HEK293T (cell line): ENCODE measurements at regions not wholly inside any gene's neighbourhood (a gene's known extent, or its start where the extent isn't known, plus 50 kb on each side); places are given as distances from the start of the nearest gene placed in this dataset.
"Not testable (repeated sequence)": the region's sequence is repeated elsewhere in the genome, so short reads cannot be mapped to it uniquely, and the experiment has no call there.

Source experiments
- CTCF ChIA-PET: fragments of 350-600 bp; formaldehyde crosslinking; extraction: SDS; loops from one replicate; lab custom pipeline; 2021; ENCODE audit warnings: antibody characterized with exemption, inconsistent platforms; lab: Yijun Ruan, JAX
- POLR2A ChIA-PET: fragments of 350-600 bp; formaldehyde crosslinking; extraction: SDS; loops from one replicate; lab custom pipeline; 2020; ENCODE audit warnings: antibody characterized with exemption, inconsistent platforms; lab: Yijun Ruan, JAX
- DNase-seq: peaks from one replicate; pipeline ENCODE4 v3.0.0; 2012; ENCODE audit warnings: mixed read lengths; ENCODE audit errors: extremely low spot score
- ARNT ChIP-seq: fragments of 450-650 bp; IDR thresholded peaks from 2 replicates; pipeline ENCODE4 v1.6.1; 2017; ENCODE audit warnings: mild to moderate bottlenecking
- BHLHE40 ChIP-seq: fragments of 450-650 bp; IDR thresholded peaks from 2 replicates; pipeline ENCODE4 v1.6.1; 2016; ENCODE audit warnings: mild to moderate bottlenecking, moderate library complexity, borderline replicate concordance
- CTBP1 ChIP-seq: fragments of 450-650 bp; IDR thresholded peaks from 2 replicates; pipeline ENCODE4 v1.6.1; 2016; ENCODE audit warnings: borderline replicate concordance
- ELF4 ChIP-seq: fragments of 450-650 bp; IDR thresholded peaks from 2 replicates; pipeline ENCODE4 v1.6.1; 2017; ENCODE audit warnings: antibody characterized with exemption
- FOXA1 ChIP-seq: fragments of 450-650 bp; IDR thresholded peaks from 2 replicates; pipeline ENCODE4 v1.6.1; 2016; ENCODE audit warnings: mild to moderate bottlenecking
- FOXK2 ChIP-seq: fragments of 450-650 bp; IDR thresholded peaks from 2 replicates; pipeline ENCODE4 v1.6.1; 2016; ENCODE audit warnings: mild to moderate bottlenecking
- FOXM1 ChIP-seq: fragments of 450-650 bp; IDR thresholded peaks from 2 replicates; pipeline ENCODE4 v1.6.1; 2017; ENCODE audit warnings: mild to moderate bottlenecking, borderline replicate concordance
- HDGF ChIP-seq: fragments of 450-650 bp; IDR thresholded peaks from 2 replicates; pipeline ENCODE4 v1.6.1; 2017; ENCODE audit warnings: antibody characterized with exemption, borderline replicate concordance
- L3MBTL2 ChIP-seq: fragments of 450-650 bp; conservative IDR thresholded peaks from 2 replicates; pipeline ENCODE4 v1.6.1; 2016; ENCODE audit warnings: mild to moderate bottlenecking
- LEF1 ChIP-seq: fragments of 450-650 bp; IDR thresholded peaks from 2 replicates; pipeline ENCODE4 v1.6.1; 2017; ENCODE audit warnings: mild to moderate bottlenecking, borderline replicate concordance
- NFRKB ChIP-seq: fragments of 450-650 bp; IDR thresholded peaks from 2 replicates; pipeline ENCODE4 v1.6.1; 2016; ENCODE audit warnings: mild to moderate bottlenecking, moderate library complexity
- SP1 ChIP-seq: fragments of 450-650 bp; IDR thresholded peaks from 2 replicates; pipeline ENCODE4 v1.6.1; 2017
- SUZ12 ChIP-seq: fragments of 450-650 bp; IDR thresholded peaks from 2 replicates; pipeline ENCODE4 v1.6.1; 2016; ENCODE audit warnings: mild to moderate bottlenecking
- TARDBP ChIP-seq: fragments of 450-650 bp; IDR thresholded peaks from 2 replicates; pipeline ENCODE4 v1.6.1; 2016
- ZNF384 ChIP-seq: fragments of 450-650 bp; IDR thresholded peaks from 2 replicates; pipeline ENCODE4 v1.6.1; 2016
- TF ChIP-seq, protein P1 (sequence below): fragments of 450-650 bp; IDR thresholded peaks from 2 replicates; pipeline ENCODE4 v1.6.1; 2016

DNA sequence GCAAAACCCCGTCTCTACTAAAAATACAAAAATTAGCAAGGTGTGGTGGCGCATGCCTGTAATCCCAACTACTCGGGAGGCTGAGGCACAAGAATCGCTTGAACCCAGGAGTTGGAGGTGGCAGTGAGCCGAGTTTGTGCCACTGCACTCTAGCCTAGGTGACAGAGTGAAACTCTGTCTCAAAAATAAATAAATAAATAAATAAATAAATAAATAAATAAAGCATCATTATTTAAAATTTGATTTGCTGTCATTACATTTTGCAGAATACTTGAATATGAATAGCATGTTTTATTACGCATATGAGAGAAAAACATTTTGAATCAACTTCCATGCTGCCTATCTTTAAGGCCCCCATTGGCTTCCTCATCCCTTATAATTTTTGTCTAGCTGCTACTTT, 53.4 kb upstream of the MED14 start:
- POLR2A ChIA-PET, DNase-seq: not testable (repeated sequence)
- CTCF ChIA-PET: interaction anchor here (0.8 kb wide), 1 partner anchor 137 kb away, joined by 3 read pairs; no protein-coding TSS in a partner anchor

DNA sequence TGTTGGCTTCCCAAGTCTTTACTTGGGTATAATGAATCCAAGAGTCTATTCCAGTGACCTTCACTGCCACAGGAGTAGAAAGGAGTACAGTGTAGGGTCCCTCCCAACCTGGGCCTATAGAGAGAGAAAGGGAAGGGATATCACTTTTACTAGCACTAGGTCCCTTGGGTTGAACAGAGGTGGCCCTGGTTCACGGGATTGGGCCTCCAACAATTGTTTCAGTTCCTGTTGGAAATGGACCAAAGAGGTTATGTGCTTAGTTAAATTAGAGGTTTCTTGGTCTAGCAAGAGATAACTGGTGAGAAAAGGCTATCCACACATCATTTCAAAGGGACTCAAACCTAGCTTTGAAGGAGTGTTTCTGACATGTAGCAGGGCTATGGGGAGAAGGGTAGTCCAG, 57.1 kb upstream of the MED14 start:
- DNase-seq: no peak
- ChIA-PET CTCF (interaction anchor here (2.1 kb wide), 1 partner anchor 141 kb away, joined by 19 read pairs; no protein-coding TSS in a partner anchor), POLR2A (no interaction called here)
- TF ChIP-seq L3MBTL2 (no peak), FOXA1 (no peak), ZNF384 (no peak), SP1 (no peak), ARNT (no peak), NFRKB (no peak), FOXM1 (no peak), ELF4 (no peak), HDGF (no peak), CTBP1 (no peak)
- TF ChIP-seq, protein P1, sequence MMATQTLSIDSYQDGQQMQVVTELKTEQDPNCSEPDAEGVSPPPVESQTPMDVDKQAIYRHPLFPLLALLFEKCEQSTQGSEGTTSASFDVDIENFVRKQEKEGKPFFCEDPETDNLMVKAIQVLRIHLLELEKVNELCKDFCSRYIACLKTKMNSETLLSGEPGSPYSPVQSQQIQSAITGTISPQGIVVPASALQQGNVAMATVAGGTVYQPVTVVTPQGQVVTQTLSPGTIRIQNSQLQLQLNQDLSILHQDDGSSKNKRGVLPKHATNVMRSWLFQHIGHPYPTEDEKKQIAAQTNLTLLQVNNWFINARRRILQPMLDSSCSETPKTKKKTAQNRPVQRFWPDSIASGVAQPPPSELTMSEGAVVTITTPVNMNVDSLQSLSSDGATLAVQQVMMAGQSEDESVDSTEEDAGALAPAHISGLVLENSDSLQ: no peak

DNA sequence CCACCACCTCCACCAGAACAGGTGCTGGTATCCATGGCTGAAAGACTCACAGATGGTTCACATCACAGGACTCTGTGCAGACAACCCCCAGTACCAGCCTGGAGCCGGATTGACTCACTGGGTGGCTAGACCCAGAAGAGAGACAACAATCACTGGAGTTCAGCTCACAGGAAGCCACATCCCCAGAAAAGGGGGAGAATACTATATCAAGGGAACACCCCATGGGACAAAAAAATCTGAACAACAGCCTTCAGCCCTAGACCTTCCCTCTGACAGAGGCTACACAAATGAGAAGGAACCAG, 59.4 kb upstream of the MED14 start:
- POLR2A ChIA-PET, DNase-seq: not testable (repeated sequence)
- CTCF ChIA-PET: interaction anchor here (0.6 to 1.1 kb wide), 5 partner anchors 76 to 251 kb away, joined by 3 to 6 read pairs (median 3); no protein-coding TSS in a partner anchor

DNA sequence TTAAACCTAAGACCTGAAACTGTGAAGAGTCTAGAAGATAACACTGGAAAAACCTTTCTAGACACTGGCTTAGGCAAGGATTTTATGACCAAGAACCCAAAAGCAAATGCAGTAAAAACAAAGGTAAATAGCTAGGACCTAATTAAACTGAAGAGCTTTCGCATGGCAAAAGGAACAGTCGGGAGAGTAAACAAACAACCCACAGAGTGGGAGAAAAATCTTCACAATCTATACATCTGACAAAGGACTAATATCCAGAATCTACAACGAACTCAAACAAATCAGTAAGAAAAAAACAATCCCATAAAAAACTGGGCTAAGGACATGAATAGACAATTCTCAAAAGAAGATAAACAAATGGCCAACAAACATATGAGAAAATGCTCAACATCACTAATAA, 64.4 kb upstream of the MED14 start:
- POLR2A ChIA-PET, CTCF ChIA-PET, DNase-seq: not testable (repeated sequence)

DNA sequence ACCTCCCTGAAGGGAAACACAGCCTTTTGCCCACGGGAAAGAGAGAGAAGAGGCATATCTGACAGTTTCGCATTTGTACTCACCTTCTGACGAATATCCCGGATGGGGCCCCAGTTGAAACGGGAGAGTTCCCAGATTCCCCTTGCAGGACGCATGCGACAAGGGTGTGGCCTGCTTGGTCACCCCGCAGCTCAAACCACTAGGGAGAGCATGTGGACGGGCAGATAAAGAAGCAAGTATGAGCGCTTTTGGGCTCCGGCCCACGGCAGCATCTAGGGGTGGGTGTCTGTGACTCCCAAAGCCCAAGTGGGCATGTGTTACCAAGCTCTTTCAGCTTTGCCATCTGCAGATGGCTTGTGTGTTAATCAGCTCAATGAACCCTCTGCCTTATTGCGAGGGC, 70.1 kb upstream of the MED14 start:
- ChIA-PET POLR2A (no interaction called here), CTCF (no interaction called here)
- TF ChIP-seq LEF1 (no peak), CTBP1 (no peak), ELF4 (no peak), TARDBP (no peak), BHLHE40 (no peak), FOXK2 (no peak), HDGF (no peak), ZNF384 (no peak), ARNT (no peak), FOXA1 (no peak), NFRKB (no peak), L3MBTL2 (no peak), SUZ12 (no peak), FOXM1 (no peak), SP1 (no peak)
- TF ChIP-seq, protein P1: no peak
- DNase-seq: no peak

DNA sequence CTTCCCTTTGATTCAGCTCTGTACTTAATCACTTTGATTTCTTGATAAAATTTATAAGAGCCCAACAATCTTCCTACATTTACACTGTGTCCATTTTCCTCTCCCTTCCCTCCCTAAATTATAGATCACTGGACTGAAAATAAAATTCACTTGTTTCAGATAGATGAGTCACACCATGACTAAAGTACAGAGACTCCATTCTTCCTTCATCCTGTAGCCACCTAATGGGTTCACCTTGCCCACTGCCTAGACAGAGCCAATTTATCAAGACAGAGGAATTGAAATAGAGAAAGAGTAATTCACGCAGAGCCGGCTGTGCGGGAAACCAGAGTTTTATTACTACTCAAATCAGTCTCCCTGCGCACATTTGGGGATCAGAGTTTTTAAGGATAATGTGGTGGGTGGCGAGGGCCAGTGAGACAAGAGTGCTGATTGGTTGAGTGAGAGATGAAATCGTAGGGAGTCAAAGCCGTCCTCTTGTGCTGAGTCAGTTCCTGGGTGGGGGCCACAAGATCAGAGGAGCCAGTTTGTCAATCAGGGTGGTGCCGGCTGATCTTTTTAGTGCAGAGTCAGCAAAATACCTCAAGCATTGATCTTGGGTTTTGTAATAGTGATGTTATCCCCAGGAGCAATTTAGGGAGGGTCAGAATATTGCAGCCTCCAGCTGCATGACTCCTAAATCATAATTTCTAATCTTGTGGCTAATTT, 71.3 kb upstream of the MED14 start:
- CTCF ChIA-PET: interaction anchor here (1.2 kb wide), 1 partner anchor 262 kb away, joined by 3 read pairs; no protein-coding TSS in a partner anchor
- TF ChIP-seq LEF1 (no peak), ARNT (no peak), CTBP1 (no peak), SP1 (no peak), ELF4 (no peak), HDGF (no peak), SUZ12 (no peak)
- POLR2A ChIA-PET: no interaction called here
- no peak for DNase-seq

DNA sequence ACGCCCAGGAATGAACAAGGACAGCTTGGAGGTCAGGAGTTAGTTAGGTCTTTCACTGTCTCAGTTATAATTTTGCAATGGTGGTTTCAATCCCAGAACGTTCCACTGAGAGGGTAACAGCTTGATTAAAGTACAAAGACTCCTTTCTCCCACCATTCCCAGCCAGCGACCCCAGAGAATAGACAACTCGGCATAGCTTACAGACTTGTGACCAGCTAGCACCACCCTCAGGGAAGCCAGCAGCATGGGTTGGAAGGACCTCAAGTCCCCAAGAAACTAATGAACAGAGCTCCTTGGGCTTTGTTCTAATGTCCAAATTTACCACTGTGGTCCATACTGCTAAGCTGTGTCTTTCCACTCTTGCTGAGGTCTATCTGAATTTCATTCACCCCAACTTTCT, 72.0 kb upstream of the MED14 start:
- POLR2A ChIA-PET: no interaction called here
- no peak for DNase-seq
- CTCF ChIA-PET: interaction anchor here (1.0 to 1.2 kb wide), 2 partner anchors 70 to 263 kb away, joined by 3 read pairs; no protein-coding TSS in a partner anchor
- TF ChIP-seq FOXK2 (no peak), NFRKB (no peak), ARNT (no peak)

DNA sequence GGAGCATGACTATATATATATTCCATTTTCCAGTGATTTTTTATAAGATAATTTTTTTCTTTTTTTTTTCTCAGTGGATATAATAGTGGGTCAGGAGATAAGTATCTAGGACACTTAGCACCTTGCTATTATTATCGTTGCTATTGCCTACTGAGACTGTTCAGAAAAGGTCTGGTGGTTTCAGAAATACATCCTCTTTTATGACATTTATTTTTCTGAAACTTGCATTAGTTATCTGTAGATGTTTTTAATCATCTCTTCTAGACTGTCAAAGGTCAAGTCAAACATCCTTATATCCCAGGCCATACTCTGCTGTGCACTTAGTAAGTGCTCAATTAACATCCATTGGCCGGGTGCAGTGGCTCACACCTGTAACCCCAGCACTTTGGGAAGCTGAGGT, 72.9 kb upstream of the MED14 start:
- CTCF ChIA-PET: interaction anchor here (1.0 kb wide), 1 partner anchor 70 kb away, joined by 3 read pairs; no protein-coding TSS in a partner anchor

More for the DNA sequence above, 72.9 kb upstream of the MED14 start:
- POLR2A ChIA-PET: no interaction called here
- TF ChIP-seq FOXA1: no peak
- no peak for TF ChIP-seq CTBP1
- TF ChIP-seq SUZ12: no peak
- TF ChIP-seq ARNT: no peak
- TF ChIP-seq BHLHE40: no peak
- no peak for TF ChIP-seq FOXK2
- TF ChIP-seq ELF4: no peak
- no peak for TF ChIP-seq L3MBTL2
- no peak for TF ChIP-seq HDGF
- TF ChIP-seq, protein P1: no peak
- TF ChIP-seq SP1: no peak
- no peak for TF ChIP-seq ZNF384
- no peak for TF ChIP-seq TARDBP
- no peak for TF ChIP-seq FOXM1
- no peak for TF ChIP-seq NFRKB
- no peak for TF ChIP-seq LEF1
- no peak for DNase-seq
